Keratinocyte (primary cell): ENCODE measurements at regions not wholly inside any gene's neighbourhood (a gene's known extent, or its start where the extent isn't known, plus 50 kb on each side); places are given as distances from the start of the nearest gene placed in this dataset.

Experiments
- EZH2 ChIP-seq: IDR thresholded peaks from one replicate; pipeline ENCODE4 v1.6.1; 2012; ENCODE audit warnings: inconsistent platforms, mild to moderate bottlenecking, low read length, moderate library complexity
- TF ChIP-seq, protein P1 (sequence below), 3 experiments: IDR thresholded peaks in 1 of 3; conservative IDR thresholded peaks in 1 of 3; optimal IDR thresholded peaks in 1 of 3; 2 replicates in 2 of 3; 3 replicates in 1 of 3; pipeline versions ENCODE3 to v1.5.1; 2011; ENCODE audit warnings: low read length in 3 of 3, mild to moderate bottlenecking in 3 of 3, moderate library complexity in 2 of 3, control low read depth in 1 of 3, inconsistent platforms in 1 of 3; ENCODE audit not compliant: insufficient read depth in 2 of 3; ENCODE audit errors: extremely low read depth in 1 of 3

DNA sequence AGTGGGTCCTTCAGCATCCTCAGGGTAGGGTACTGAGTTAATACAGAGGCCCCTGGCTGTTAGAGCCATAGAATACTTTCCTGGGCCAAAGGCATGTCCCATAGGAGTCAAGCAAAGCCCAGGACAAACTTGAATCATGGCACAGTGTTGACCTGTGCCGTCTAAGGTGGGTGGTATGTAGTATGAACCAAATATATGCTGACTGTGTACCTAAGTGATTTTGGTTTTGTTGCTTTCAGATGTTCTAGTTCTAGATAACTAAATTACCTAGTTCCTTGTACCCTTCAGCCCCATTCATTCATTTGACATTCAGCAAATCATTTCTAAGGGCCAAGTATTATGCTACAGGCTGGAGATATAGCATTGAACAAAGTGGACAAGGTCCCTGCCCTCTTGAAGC lies 61.3 kb upstream of the GPRC5B start:
- TF ChIP-seq, protein P1, sequence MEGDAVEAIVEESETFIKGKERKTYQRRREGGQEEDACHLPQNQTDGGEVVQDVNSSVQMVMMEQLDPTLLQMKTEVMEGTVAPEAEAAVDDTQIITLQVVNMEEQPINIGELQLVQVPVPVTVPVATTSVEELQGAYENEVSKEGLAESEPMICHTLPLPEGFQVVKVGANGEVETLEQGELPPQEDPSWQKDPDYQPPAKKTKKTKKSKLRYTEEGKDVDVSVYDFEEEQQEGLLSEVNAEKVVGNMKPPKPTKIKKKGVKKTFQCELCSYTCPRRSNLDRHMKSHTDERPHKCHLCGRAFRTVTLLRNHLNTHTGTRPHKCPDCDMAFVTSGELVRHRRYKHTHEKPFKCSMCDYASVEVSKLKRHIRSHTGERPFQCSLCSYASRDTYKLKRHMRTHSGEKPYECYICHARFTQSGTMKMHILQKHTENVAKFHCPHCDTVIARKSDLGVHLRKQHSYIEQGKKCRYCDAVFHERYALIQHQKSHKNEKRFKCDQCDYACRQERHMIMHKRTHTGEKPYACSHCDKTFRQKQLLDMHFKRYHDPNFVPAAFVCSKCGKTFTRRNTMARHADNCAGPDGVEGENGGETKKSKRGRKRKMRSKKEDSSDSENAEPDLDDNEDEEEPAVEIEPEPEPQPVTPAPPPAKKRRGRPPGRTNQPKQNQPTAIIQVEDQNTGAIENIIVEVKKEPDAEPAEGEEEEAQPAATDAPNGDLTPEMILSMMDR (optimal IDR thresholded peaks at IDR 0.05 in 1 of 3, IDR thresholded peaks at IDR 0.05 in 1 of 3, conservative IDR thresholded peaks at IDR 0.05 in 1 of 3; ENCODE audit: extremely low read depth in 1 of 3, insufficient read depth in 2 of 3, low read length in 3 of 3) = no peak
- no peak for TF ChIP-seq EZH2
